ENCODE measurements at regions not wholly inside any gene's neighbourhood (a gene's known extent, or its start where the extent isn't known, plus 50 kb on each side); places are given as distances from the start of the nearest gene placed in this dataset.

DNA sequence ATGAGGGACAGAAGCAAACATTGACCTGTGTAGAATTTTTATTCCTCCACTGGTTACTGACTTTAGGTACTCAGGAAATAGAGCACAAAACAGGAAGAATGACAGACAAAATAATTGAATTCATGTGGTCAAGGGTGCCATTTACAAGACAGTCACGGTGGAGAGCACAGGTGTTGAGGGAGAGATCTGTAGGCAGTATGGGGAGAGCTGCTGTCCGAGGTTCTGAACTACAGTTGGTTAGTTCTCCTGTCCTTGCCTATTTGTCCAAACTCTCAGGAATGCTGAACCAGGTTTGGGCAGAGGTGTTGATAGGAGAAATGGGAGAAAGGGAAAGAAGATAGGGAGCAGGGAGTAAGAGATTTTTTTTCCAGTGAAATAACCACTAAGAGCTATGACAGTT is 178.5 kb upstream of the ZBTB20 start:
- no peak overlapping the region for H3K27ac ChIP-seq (ENCODE audit: low read depth, low read length)
- no peak overlapping the region for H3K9ac ChIP-seq (ENCODE audit: low read length)
- no peak overlapping the region for H3K4me3 ChIP-seq (ENCODE audit: low read depth, low read length)
- no peaks in the 10 kb centered on the region for H3K9me3 ChIP-seq (ENCODE audit: control insufficient read depth, insufficient read depth, low read depth, low read length)
- H3K4me1 ChIP-seq (ENCODE audit: control insufficient read depth, insufficient read depth, low read length) = peaks cover 23% of the 10 kb centered on the region
- H3K36me3 ChIP-seq (ENCODE audit: control insufficient read depth, insufficient read depth, low read length) = no peaks in the 10 kb centered on the region
- no peaks in the 10 kb centered on the region for H3K27me3 ChIP-seq (ENCODE audit: control insufficient read depth, insufficient read depth, low read length)

DNA sequence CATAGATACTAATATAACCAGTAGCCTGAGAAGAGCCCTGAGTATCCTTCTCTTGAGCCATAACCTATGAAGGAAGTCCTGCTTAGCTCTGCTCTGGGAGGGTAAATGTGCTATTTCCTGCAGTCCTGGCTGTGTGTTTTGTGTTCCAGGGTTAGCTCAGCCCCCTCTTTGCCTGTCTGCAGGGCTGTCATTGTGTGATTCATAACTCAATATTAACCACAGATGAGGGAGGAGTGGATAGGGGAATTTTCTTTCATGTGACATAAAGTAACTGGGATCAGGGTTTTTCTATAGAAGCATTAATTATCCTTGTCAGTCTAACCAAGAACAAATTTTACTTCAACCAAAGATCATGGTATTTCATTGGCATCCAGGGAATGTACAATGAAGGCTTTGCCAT is 183.3 kb upstream of the ZBTB20 start:
- Histone ChIP-seq H3K9me3 (ENCODE audit: control insufficient read depth, insufficient read depth, low read depth, low read length) (no peaks in the 10 kb centered on the region), H3K27ac (ENCODE audit: low read depth, low read length) (no peak overlapping the region), H3K27me3 (ENCODE audit: control insufficient read depth, insufficient read depth, low read length) (no peaks in the 10 kb centered on the region), H3K9ac (ENCODE audit: low read length) (no peak overlapping the region), H3K4me1 (ENCODE audit: control insufficient read depth, insufficient read depth, low read length) (peaks cover 5% of the 10 kb centered on the region; the same call in 1 of the 2 replicates), H3K4me3 (ENCODE audit: low read depth, low read length) (no peak overlapping the region), H3K36me3 (ENCODE audit: control insufficient read depth, insufficient read depth, low read length) (no peaks in the 10 kb centered on the region)

GRCh38 chr3:115332998-115333397 is 185.9 kb upstream of the ZBTB20 start:
- H3K4me3 ChIP-seq (ENCODE audit: low read depth, low read length) = no peak overlapping the region
- no peak overlapping the region for H3K9ac ChIP-seq (ENCODE audit: low read length)
- H3K27ac ChIP-seq (ENCODE audit: low read depth, low read length) = no peak overlapping the region
- H3K27me3 ChIP-seq (ENCODE audit: control insufficient read depth, insufficient read depth, low read length) = no peaks in the 10 kb centered on the region
- H3K36me3 ChIP-seq (ENCODE audit: control insufficient read depth, insufficient read depth, low read length) = no peaks in the 10 kb centered on the region
- 0 out of 2 replicates have a peak, but pooled peaks cover 5% of the 10 kb centered on the region for H3K4me1 ChIP-seq (ENCODE audit: control insufficient read depth, insufficient read depth, low read length)
- H3K9me3 ChIP-seq (ENCODE audit: control insufficient read depth, insufficient read depth, low read depth, low read length) = no peaks in the 10 kb centered on the region

DNA sequence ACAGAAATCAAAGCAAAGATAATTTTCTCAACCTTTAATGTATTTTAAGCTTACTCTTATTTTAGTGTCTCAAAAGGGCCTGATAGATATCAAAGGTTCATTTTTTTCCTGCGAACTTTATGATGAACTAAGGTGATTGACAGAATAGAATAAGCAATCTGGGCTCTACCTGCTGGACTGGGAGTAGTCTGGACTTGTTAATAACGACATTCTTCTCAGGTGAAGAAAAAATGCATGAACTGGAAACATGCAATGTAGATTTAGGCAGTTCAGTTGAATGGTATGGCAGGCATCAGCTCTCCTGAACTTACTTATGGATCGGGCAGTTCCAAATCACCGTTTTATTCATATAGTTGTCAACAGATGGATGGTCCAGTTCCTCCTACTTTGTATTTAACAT is 189.7 kb upstream of the ZBTB20 start:
- Histone ChIP-seq H3K9me3 (ENCODE audit: control insufficient read depth, insufficient read depth, low read depth, low read length) (no peaks in the 10 kb centered on the region), H3K4me3 (ENCODE audit: low read depth, low read length) (no peak overlapping the region), H3K27me3 (ENCODE audit: control insufficient read depth, insufficient read depth, low read length) (no peaks in the 10 kb centered on the region), H3K4me1 (ENCODE audit: control insufficient read depth, insufficient read depth, low read length) (no peaks in the 10 kb centered on the region), H3K27ac (ENCODE audit: low read depth, low read length) (no peak overlapping the region), H3K9ac (ENCODE audit: low read length) (no peak overlapping the region), H3K36me3 (ENCODE audit: control insufficient read depth, insufficient read depth, low read length) (no peaks in the 10 kb centered on the region)

GRCh38 chr3:115340586-115340985 is 193.5 kb upstream of the ZBTB20 start:
- Histone ChIP-seq H3K9ac (ENCODE audit: low read length) (no peak overlapping the region), H3K36me3 (ENCODE audit: control insufficient read depth, insufficient read depth, low read length) (no peaks in the 10 kb centered on the region), H3K4me3 (ENCODE audit: low read depth, low read length) (no peak overlapping the region), H3K27ac (ENCODE audit: low read depth, low read length) (no peak overlapping the region), H3K27me3 (ENCODE audit: control insufficient read depth, insufficient read depth, low read length) (no peaks in the 10 kb centered on the region), H3K4me1 (ENCODE audit: control insufficient read depth, insufficient read depth, low read length) (peaks cover 8% of the 10 kb centered on the region; the same call in 1 of the 2 replicates), H3K9me3 (ENCODE audit: control insufficient read depth, insufficient read depth, low read depth, low read length) (no peaks in the 10 kb centered on the region)

DNA sequence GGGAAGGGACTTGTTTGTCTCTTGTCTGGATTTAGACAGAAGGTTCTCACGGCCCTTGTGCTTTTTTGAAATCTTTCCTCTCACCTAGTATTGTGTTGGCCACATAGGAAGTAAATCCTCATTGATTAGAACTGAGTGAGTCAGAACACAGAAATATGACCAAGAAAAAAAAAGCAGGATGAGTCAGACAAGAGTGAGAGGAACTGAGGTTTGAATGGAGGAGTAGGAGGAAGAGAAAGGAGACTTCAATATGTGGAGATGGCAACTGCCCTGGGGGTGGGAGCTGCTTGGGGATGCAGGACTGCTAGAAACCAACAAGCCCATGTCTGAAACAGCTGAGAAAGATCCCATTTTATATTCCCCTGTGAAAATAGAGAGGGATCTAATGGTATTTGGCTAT is 194.1 kb upstream of the ZBTB20 start:
- Histone ChIP-seq H3K36me3 (ENCODE audit: control insufficient read depth, insufficient read depth, low read length) (no peaks in the 10 kb centered on the region), H3K27ac (ENCODE audit: low read depth, low read length) (no peak overlapping the region), H3K27me3 (ENCODE audit: control insufficient read depth, insufficient read depth, low read length) (no peaks in the 10 kb centered on the region), H3K4me3 (ENCODE audit: low read depth, low read length) (no peak overlapping the region), H3K9me3 (ENCODE audit: control insufficient read depth, insufficient read depth, low read depth, low read length) (no peaks in the 10 kb centered on the region), H3K4me1 (ENCODE audit: control insufficient read depth, insufficient read depth, low read length) (peaks cover 8% of the 10 kb centered on the region; the same call in 1 of the 2 replicates), H3K9ac (ENCODE audit: low read length) (no peak overlapping the region)

DNA sequence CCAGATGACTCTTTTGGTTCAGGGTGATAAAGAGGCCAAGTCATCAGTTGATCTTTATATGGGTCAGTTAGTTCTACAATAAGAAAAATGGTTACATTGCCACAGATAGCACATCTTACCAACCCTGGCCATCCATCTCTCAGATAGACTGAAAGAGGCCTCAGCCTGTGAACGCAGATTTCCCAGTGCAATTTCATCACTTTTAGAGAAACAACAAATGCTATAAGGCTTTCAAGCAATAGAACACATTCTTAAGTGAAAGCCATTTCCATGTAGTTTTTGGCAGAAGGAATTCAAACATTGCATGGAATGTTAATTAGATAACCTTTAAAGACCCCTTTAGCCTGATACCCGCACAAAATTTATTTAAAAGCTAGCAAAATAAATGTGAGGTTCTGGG is 200.6 kb upstream of the ZBTB20 start:
- H3K27ac ChIP-seq (ENCODE audit: low read depth, low read length) = peak overlapping the region; percentile 12; the same call in 1 of the 2 replicates
- no peaks in the 10 kb centered on the region for H3K36me3 ChIP-seq (ENCODE audit: control insufficient read depth, insufficient read depth, low read length)
- H3K27me3 ChIP-seq (ENCODE audit: control insufficient read depth, insufficient read depth, low read length) = no peaks in the 10 kb centered on the region
- peaks cover 19% of the 10 kb centered on the region; the same call in 1 of the 2 replicates for H3K4me1 ChIP-seq (ENCODE audit: control insufficient read depth, insufficient read depth, low read length)
- H3K9ac ChIP-seq (ENCODE audit: low read length) = no peak overlapping the region
- no peak overlapping the region for H3K4me3 ChIP-seq (ENCODE audit: low read depth, low read length)
- H3K9me3 ChIP-seq (ENCODE audit: control insufficient read depth, insufficient read depth, low read depth, low read length) = no peaks in the 10 kb centered on the region

DNA sequence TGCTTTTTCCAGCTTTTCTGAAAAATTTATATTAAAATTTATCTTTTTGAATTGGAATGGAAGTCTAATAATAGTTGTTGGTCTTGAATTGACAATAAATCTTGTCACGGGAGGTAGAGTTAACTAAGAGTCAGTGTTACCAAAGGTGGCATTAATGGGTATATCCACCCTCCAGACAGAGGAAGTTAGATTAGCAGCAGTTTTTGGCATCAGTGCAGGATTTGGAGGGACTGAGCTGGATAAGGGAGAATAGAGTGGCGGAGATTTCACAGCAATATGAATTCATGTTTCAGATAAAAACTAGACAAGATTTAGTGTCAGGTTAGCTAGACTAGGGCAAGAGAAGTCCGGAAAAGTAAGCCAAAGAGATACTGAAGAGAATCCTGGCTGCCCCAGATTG is 201.3 kb upstream of the ZBTB20 start:
- H3K36me3 ChIP-seq (ENCODE audit: control insufficient read depth, insufficient read depth, low read length) = no peaks in the 10 kb centered on the region
- H3K9ac ChIP-seq (ENCODE audit: low read length) = no peak overlapping the region
- no peak overlapping the region for H3K4me3 ChIP-seq (ENCODE audit: low read depth, low read length)
- H3K27ac ChIP-seq (ENCODE audit: low read depth, low read length) = peak overlapping the region; percentile 12; the same call in 1 of the 2 replicates
- H3K27me3 ChIP-seq (ENCODE audit: control insufficient read depth, insufficient read depth, low read length) = no peaks in the 10 kb centered on the region
- peaks cover 16% of the 10 kb centered on the region; the same call in 1 of the 2 replicates for H3K4me1 ChIP-seq (ENCODE audit: control insufficient read depth, insufficient read depth, low read length)
- H3K9me3 ChIP-seq (ENCODE audit: control insufficient read depth, insufficient read depth, low read depth, low read length) = no peaks in the 10 kb centered on the region

- no peaks in the 10 kb centered on the region for H3K27me3 ChIP-seq (ENCODE audit: control insufficient read depth, insufficient read depth, low read length)
- no peak overlapping the region for H3K4me3 ChIP-seq (ENCODE audit: low read depth, low read length)
- H3K27ac ChIP-seq (ENCODE audit: low read depth, low read length) = no peak overlapping the region
- no peaks in the 10 kb centered on the region for H3K9me3 ChIP-seq (ENCODE audit: control insufficient read depth, insufficient read depth, low read depth, low read length)
- H3K36me3 ChIP-seq (ENCODE audit: control insufficient read depth, insufficient read depth, low read length) = no peaks in the 10 kb centered on the region
- H3K4me1 ChIP-seq (ENCODE audit: control insufficient read depth, insufficient read depth, low read length) = peaks cover 11% of the 10 kb centered on the region; the same call in 1 of the 2 replicates
- no peak overlapping the region for H3K9ac ChIP-seq (ENCODE audit: low read length)
Observed at GRCh38 chr3:115348951-115349745, 202.1 kb upstream of the ZBTB20 start.

- no peaks in the 10 kb centered on the region for H3K9me3 ChIP-seq (ENCODE audit: control insufficient read depth, insufficient read depth, low read depth, low read length)
- no peaks in the 10 kb centered on the region for H3K27me3 ChIP-seq (ENCODE audit: control insufficient read depth, insufficient read depth, low read length)
- H3K9ac ChIP-seq (ENCODE audit: low read length) = no peak overlapping the region
- H3K27ac ChIP-seq (ENCODE audit: low read depth, low read length) = no peak overlapping the region
- no peaks in the 10 kb centered on the region for H3K36me3 ChIP-seq (ENCODE audit: control insufficient read depth, insufficient read depth, low read length)
- peaks cover 11% of the 10 kb centered on the region; the same call in 1 of the 2 replicates for H3K4me1 ChIP-seq (ENCODE audit: control insufficient read depth, insufficient read depth, low read length)
- H3K4me3 ChIP-seq (ENCODE audit: low read depth, low read length) = no peak overlapping the region
Observed at GRCh38 chr3:115350606-115351005, 203.5 kb upstream of the ZBTB20 start.

- H3K9ac ChIP-seq (ENCODE audit: low read length) = no peak overlapping the region
- no peak overlapping the region for H3K27ac ChIP-seq (ENCODE audit: low read depth, low read length)
- H3K4me3 ChIP-seq (ENCODE audit: low read depth, low read length) = no peak overlapping the region
- H3K4me1 ChIP-seq (ENCODE audit: control insufficient read depth, insufficient read depth, low read length) = peaks cover 11% of the 10 kb centered on the region; the same call in 1 of the 2 replicates
- H3K27me3 ChIP-seq (ENCODE audit: control insufficient read depth, insufficient read depth, low read length) = no peaks in the 10 kb centered on the region
- no peaks in the 10 kb centered on the region for H3K9me3 ChIP-seq (ENCODE audit: control insufficient read depth, insufficient read depth, low read depth, low read length)
- no peaks in the 10 kb centered on the region for H3K36me3 ChIP-seq (ENCODE audit: control insufficient read depth, insufficient read depth, low read length)
Observed at GRCh38 chr3:115351193-115351592, 204.1 kb upstream of the ZBTB20 start.
